ENCODE measurements at regions not wholly inside any gene's neighbourhood (a gene's known extent, or its start where the extent isn't known, plus 50 kb on each side); places are given as distances from the start of the nearest gene placed in this dataset.

- DNase-seq: no peak
Measured at GRCh38 chr1:98055457-98055856, 134.6 kb upstream of the DPYD start.

- no peak for DNase-seq
Measured at GRCh38 chr1:98054786-98055185, 134.0 kb upstream of the DPYD start.

GRCh38 chr1:98054367-98054701 lies 133.5 kb upstream of the DPYD start:
- DNase-seq: no peak

GRCh38 chr1:98053471-98054366 lies 132.9 kb upstream of the DPYD start:
- peak; percentile 70 for DNase-seq

- peak; percentile 75 for DNase-seq
Measured at GRCh38 chr1:98051065-98051675, 130.3 kb upstream of the DPYD start.

GRCh38 chr1:98049370-98050135 lies 128.7 kb upstream of the DPYD start:
- DNase-seq: no peak

GRCh38 chr1:98048751-98049325 lies 128.0 kb upstream of the DPYD start:
- DNase-seq: no peak

- peak; percentile 90 for DNase-seq
Measured at GRCh38 chr1:98048244-98048643, 127.4 kb upstream of the DPYD start.

- no peak for DNase-seq
Measured at GRCh38 chr1:98047171-98047570, 126.3 kb upstream of the DPYD start.

GRCh38 chr1:98045767-98046641 lies 125.2 kb upstream of the DPYD start:
- peak; percentile 74 for DNase-seq

- peak; percentile 32 for DNase-seq
Measured at GRCh38 chr1:98045211-98045766, 124.5 kb upstream of the DPYD start.

GRCh38 chr1:98044766-98045165 lies 123.9 kb upstream of the DPYD start:
- no peak for DNase-seq

- no peak for DNase-seq
Measured at GRCh38 chr1:98044071-98044697, 123.3 kb upstream of the DPYD start.

GRCh38 chr1:98035602-98036002 lies 114.8 kb upstream of the DPYD start:
- no peak for DNase-seq

- peak; percentile 63 for DNase-seq
Measured at GRCh38 chr1:98034505-98034904, 113.7 kb upstream of the DPYD start.

- no peak for DNase-seq
Measured at GRCh38 chr1:98032958-98033357, 112.1 kb upstream of the DPYD start.

GRCh38 chr1:98030976-98031375 lies 110.1 kb upstream of the DPYD start:
- peak; percentile 15 for DNase-seq

- peak; percentile 91 for DNase-seq
Measured at GRCh38 chr1:98030483-98030882, 109.6 kb upstream of the DPYD start.

GRCh38 chr1:98028800-98029199 lies 108.0 kb upstream of the DPYD start:
- DNase-seq: peak; percentile 56

GRCh38 chr1:98027103-98027705 lies 106.4 kb upstream of the DPYD start:
- no peak for DNase-seq

- no peak for DNase-seq
Measured at GRCh38 chr1:98025858-98026257, 105.0 kb upstream of the DPYD start.
